ENCODE measurements at regions not wholly inside any gene's neighbourhood (a gene's known extent, or its start where the extent isn't known, plus 50 kb on each side); places are given as distances from the start of the nearest gene placed in this dataset.

- TF ChIP-seq EZH2 (IDR thresholded peaks at IDR 0.05; ENCODE audit: low read depth, low read length, severe bottlenecking): no peak
- TF ChIP-seq, protein P1, sequence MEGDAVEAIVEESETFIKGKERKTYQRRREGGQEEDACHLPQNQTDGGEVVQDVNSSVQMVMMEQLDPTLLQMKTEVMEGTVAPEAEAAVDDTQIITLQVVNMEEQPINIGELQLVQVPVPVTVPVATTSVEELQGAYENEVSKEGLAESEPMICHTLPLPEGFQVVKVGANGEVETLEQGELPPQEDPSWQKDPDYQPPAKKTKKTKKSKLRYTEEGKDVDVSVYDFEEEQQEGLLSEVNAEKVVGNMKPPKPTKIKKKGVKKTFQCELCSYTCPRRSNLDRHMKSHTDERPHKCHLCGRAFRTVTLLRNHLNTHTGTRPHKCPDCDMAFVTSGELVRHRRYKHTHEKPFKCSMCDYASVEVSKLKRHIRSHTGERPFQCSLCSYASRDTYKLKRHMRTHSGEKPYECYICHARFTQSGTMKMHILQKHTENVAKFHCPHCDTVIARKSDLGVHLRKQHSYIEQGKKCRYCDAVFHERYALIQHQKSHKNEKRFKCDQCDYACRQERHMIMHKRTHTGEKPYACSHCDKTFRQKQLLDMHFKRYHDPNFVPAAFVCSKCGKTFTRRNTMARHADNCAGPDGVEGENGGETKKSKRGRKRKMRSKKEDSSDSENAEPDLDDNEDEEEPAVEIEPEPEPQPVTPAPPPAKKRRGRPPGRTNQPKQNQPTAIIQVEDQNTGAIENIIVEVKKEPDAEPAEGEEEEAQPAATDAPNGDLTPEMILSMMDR (IDR thresholded peaks at IDR 0.05; ENCODE audit: control extremely low read depth in 1 of 3, insufficient read depth in 1 of 3, low read depth in 1 of 3, low read length in 3 of 3): no peak
- TF ChIP-seq RXRA (IDR thresholded peaks at IDR 0.05; ENCODE audit: insufficient read depth, low read depth, low read length): no peak
- TF ChIP-seq POLR2A (IDR thresholded peaks at IDR 0.05; ENCODE audit: control extremely low read depth in 1 of 2, low read depth in 2 of 2, low read length in 2 of 2): no peak
- TF ChIP-seq PHF8 (conservative IDR thresholded peaks at IDR 0.05; ENCODE audit: low read depth, low read length): no peak
- TF ChIP-seq CBX5 (IDR thresholded peaks at IDR 0.05; ENCODE audit: low read depth, low read length): no peak
- no peak for TF ChIP-seq POLR2AphosphoS5 (IDR thresholded peaks at IDR 0.05; ENCODE audit: low read depth, low read length)
- TF ChIP-seq BRCA1 (IDR thresholded peaks at IDR 0.05; ENCODE audit: low read depth, low read length): no peak
- no peak for TF ChIP-seq RNF2 (IDR thresholded peaks at IDR 0.05; ENCODE audit: borderline replicate concordance, low read depth, low read length, missing control alignments, poor library complexity, severe bottlenecking)
- TF ChIP-seq EP300 (IDR thresholded peaks at IDR 0.05; ENCODE audit: borderline replicate concordance in 1 of 2, low read depth in 2 of 2, low read length in 2 of 2): no peak
- TF ChIP-seq, protein P2, sequence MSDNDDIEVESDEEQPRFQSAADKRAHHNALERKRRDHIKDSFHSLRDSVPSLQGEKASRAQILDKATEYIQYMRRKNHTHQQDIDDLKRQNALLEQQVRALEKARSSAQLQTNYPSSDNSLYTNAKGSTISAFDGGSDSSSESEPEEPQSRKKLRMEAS (IDR thresholded peaks at IDR 0.05): no peak
- TF ChIP-seq CHD2 (IDR thresholded peaks at IDR 0.05; ENCODE audit: low read length): no peak
- no peak for TF ChIP-seq TAF1 (IDR thresholded peaks at IDR 0.05; ENCODE audit: low read depth, low read length)
- TF ChIP-seq ZNF274 (IDR thresholded peaks at IDR 0.05; ENCODE audit: borderline replicate concordance, extremely low read depth, low read length): no peak
These were observed 642.4 kb downstream of the TNS3 start for GRCh38 chr7:46939558-46939957.

Data from H1 (cell line).